Lower lobe of right lung (tissue), 2 donors: ENCODE measurements at regions not wholly inside any gene's neighbourhood (a gene's known extent, or its start where the extent isn't known, plus 50 kb on each side); places are given as distances from the start of the nearest gene placed in this dataset.

Experiments
- ATAC-seq, 2 donors: fragments of 200-7000 bp; cut with Tn5 transposase; one replicate each; pipeline ENCODE4 v1.9.1; 2020 to 2022; ENCODE audit warnings: mild to moderate bottlenecking in 2 of 2, moderate library complexity in 2 of 2
- DNase-seq: peaks from one replicate; pipeline ENCODE4 v3.0.0-alpha.2; 2020
- H3K27ac ChIP-seq: fragments of 200-600 bp; one replicate; pipeline ENCODE4 v1.8.0; 2022
- H3K27me3 ChIP-seq: fragments of 200-600 bp; one replicate; pipeline ENCODE4 v1.8.0; 2022; ENCODE audit warnings: low read depth
- H3K36me3 ChIP-seq: fragments of 200-600 bp; one replicate; pipeline ENCODE4 v1.8.0; 2022; ENCODE audit warnings: mild to moderate bottlenecking
- H3K4me1 ChIP-seq: fragments of 200-600 bp; one replicate; pipeline ENCODE4 v1.8.0; 2022
- H3K4me3 ChIP-seq: fragments of 200-600 bp; one replicate; pipeline ENCODE4 v1.8.0; 2022; ENCODE audit warnings: mild to moderate bottlenecking
- H3K9me3 ChIP-seq: fragments of 200-600 bp; one replicate; pipeline ENCODE4 v1.8.0; 2022
- intact Hi-C: fragments of 100-400 bp; cut with DNase I; formaldehyde crosslinking; loops from one replicate; pipeline ENCODE4 v1.11.0; 2022
- TF ChIP-seq, protein P1 (sequence below): fragments of 200-600 bp; IDR thresholded peaks from one replicate; pipeline ENCODE4 v1.8.0; 2022; ENCODE audit warnings: antibody characterized with exemption, mild to moderate bottlenecking
- donor health status: DM: no; HTN: yes; CAD: no; lungs with severe emphysema.

DNA sequence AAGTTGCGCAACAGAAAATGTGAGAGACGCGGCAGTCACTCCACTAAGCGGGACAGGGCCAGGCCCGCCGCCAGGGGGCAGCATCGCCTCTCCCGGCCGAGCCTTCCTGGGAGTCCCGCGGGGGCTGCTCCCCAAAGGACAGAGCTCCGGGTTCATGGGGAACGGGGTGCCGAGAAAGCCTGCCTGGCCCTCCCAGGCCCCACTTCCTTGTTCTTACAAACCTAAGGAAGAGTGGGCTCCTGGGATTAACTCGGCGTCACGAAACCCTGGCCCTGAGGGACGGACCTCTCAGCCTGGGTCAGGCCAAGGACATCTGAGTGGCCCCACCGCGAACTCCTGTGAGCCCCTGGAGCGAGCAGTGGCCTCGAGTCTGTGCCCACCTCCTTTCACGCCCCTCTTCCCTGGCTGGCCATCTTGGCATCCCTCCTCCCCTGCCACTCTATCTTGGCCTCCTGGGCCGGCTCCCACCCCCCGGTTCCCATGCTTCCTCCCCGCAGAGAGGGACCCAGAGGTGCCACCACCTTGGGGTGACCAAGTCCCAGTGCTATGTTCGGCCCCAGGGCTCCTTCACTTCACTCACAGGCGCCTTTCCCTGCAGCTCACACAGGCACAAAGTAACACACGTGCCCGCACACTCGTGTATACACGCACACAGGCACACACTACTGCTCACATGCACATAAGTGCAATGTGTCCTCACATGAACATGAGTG lies 99.9 kb upstream of the FGF3 start:
- H3K4me1 ChIP-seq: peaks cover 27% of the 10 kb centered on the region
- H3K4me3 ChIP-seq: no peak overlapping the region
- ATAC-seq (peak; percentile 66 to 78), DNase-seq (peak; percentile 82)
- TF ChIP-seq, protein P1, sequence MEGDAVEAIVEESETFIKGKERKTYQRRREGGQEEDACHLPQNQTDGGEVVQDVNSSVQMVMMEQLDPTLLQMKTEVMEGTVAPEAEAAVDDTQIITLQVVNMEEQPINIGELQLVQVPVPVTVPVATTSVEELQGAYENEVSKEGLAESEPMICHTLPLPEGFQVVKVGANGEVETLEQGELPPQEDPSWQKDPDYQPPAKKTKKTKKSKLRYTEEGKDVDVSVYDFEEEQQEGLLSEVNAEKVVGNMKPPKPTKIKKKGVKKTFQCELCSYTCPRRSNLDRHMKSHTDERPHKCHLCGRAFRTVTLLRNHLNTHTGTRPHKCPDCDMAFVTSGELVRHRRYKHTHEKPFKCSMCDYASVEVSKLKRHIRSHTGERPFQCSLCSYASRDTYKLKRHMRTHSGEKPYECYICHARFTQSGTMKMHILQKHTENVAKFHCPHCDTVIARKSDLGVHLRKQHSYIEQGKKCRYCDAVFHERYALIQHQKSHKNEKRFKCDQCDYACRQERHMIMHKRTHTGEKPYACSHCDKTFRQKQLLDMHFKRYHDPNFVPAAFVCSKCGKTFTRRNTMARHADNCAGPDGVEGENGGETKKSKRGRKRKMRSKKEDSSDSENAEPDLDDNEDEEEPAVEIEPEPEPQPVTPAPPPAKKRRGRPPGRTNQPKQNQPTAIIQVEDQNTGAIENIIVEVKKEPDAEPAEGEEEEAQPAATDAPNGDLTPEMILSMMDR: peak; percentile 90
- no peak overlapping the region for H3K27ac ChIP-seq
- no peaks in the 10 kb centered on the region for H3K36me3 ChIP-seq
- peaks cover 15% of the 10 kb centered on the region for H3K27me3 ChIP-seq
- no peaks in the 10 kb centered on the region for H3K9me3 ChIP-seq
- intact Hi-C loops: loop anchor here (5.0 kb wide), 1 partner anchor 273 kb away; no protein-coding TSS in a partner anchor

DNA sequence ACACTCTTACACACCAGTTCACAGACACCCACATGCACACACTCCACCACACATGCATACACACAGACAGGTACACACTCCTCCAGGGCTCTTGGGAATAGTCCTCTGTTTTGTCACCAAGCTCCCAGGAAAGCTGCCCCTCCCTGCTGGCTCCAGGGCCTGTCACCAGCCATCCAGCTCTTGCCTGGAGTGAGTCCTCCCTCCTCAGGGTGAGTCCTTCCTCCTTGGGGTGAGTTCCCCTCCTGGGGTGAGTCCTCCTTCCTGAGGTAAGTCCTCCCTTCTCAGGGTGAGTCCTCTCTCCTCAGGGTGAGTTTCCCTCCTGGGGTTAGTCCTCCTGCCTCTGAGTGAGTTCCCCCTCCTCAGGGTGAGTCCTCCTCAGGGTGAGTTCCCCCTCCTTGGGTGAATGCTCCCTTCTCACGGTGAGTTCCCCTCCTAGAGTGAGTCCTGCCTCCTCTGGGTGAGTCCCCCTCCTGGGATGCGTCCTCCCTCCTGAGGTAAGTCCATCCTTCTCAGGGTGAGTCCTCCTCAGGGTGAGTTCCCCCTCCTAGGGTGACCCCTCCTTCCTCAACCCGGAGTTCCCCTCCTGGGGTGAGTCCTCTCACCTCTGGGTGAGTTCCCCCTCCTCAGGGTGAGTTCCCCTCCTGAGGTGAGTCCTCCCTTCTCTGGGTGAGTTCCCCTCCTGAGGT lies 100.6 kb upstream of the FGF3 start:
- TF ChIP-seq, protein P1: no peak
- Histone ChIP-seq H3K27me3 (peaks cover 15% of the 10 kb centered on the region), H3K36me3 (no peaks in the 10 kb centered on the region), H3K27ac (no peak overlapping the region), H3K4me1 (peaks cover 26% of the 10 kb centered on the region), H3K4me3 (no peak overlapping the region), H3K9me3 (no peaks in the 10 kb centered on the region)
- no peak for ATAC-seq
- intact Hi-C loops: loop anchor here (5.0 kb wide), 1 partner anchor 272 kb away; no protein-coding TSS in a partner anchor
- DNase-seq: peak; percentile 11

GRCh38 chr11:69920345-69921127 lies 101.3 kb upstream of the FGF3 start:
- peak; percentile 30 for DNase-seq
- ATAC-seq: no peak
- intact Hi-C loops: no loop called here
- Histone ChIP-seq H3K4me1 (peaks cover 19% of the 10 kb centered on the region), H3K4me3 (no peak overlapping the region), H3K27ac (no peak overlapping the region), H3K36me3 (no peaks in the 10 kb centered on the region), H3K9me3 (no peaks in the 10 kb centered on the region), H3K27me3 (peaks cover 18% of the 10 kb centered on the region)
- TF ChIP-seq, protein P1: no peak

DNA sequence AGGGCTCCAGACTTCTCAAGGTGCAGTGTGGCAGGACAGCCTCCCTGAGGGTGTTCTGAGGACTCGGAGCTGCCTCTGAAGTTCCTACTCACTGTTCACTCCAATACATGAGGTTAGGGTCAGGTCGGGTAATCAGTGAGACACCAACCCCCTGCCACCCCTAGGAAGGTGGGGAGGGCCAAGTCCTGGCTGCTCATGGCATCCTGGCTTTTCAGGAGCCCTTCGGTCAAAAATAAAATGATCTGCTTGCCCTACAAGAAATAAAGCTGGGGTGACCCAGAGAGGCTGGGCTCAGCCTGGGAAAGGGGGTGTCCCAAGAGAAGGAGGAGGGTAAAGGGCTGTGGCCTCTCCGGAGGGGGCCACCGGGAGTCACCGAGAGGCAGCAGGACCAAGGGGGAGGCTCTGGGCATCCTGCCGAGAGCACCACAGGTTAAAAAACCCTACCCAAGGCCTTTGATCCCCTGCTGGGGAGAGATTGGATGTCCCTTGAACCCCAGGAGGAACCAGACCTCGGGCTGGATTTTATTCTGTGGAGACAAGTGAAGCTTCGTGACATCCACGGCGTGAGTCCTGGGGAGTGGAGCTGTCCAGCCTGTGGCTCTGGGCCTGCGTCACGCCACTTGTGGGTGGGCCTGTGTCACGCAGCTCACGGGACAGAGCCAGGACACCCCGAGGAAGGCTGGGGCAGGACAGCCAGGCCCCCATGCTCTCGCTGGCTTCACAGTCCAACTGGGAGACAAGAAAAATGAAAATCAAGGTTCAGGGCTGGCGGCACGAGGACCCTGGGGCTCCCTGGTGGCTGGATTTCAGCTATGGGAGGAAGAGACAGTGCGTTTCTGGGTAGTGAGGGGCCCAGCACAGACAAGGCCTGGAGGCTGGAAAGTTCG lies 102.2 kb upstream of the FGF3 start:
- Histone ChIP-seq H3K9me3 (no peaks in the 10 kb centered on the region), H3K36me3 (no peaks in the 10 kb centered on the region), H3K27ac (no peak overlapping the region), H3K27me3 (peaks cover 18% of the 10 kb centered on the region), H3K4me3 (no peak overlapping the region), H3K4me1 (peaks cover 17% of the 10 kb centered on the region)
- intact Hi-C loops: no loop called here
- TF ChIP-seq, protein P1: no peak
- no peak for ATAC-seq
- DNase-seq: peak; percentile 24
